ENCODE measurements at regions not wholly inside any gene's neighbourhood (a gene's known extent, or its start where the extent isn't known, plus 50 kb on each side); places are given as distances from the start of the nearest gene placed in this dataset.
"Not testable (repeated sequence)": the region's sequence is repeated elsewhere in the genome, so short reads cannot be mapped to it uniquely, and the experiment has no call there.

GRCh38 chr5:36508331-36508730 is 98.1 kb upstream of the SLC1A3 start:
- TF ChIP-seq CTCF (IDR thresholded peaks at IDR 0.05; ENCODE audit: low read length); EZH2 (optimal IDR thresholded peaks at IDR 0.05; ENCODE audit: low read depth, low read length); EZH2phosphoT487 (IDR thresholded peaks at IDR 0.05; ENCODE audit: low read length): not testable (repeated sequence)
